Lower leg skin (tissue), 4 donors: ENCODE measurements at regions not wholly inside any gene's neighbourhood (a gene's known extent, or its start where the extent isn't known, plus 50 kb on each side); places are given as distances from the start of the nearest gene placed in this dataset.

ENCODE experiments used
- DNase-seq, 2 donors: peaks; one replicate each; pipeline ENCODE4 v3.0.0-alpha.2; 2019; ENCODE audit warnings: low spot score in 2 of 2
- H3K4me3 ChIP-seq: fragments of 200-600 bp; sonication (generic); 2 replicates; pipeline ENCODE4 v1.5.1; 2017; ENCODE audit warnings: mild to moderate bottlenecking, low read depth; ENCODE audit not compliant: poor library complexity, severe bottlenecking
- CTCF ChIP-seq, 3 donors: fragments of 450-650 bp; IDR thresholded peaks; one replicate each; pipeline ENCODE4 v1.5.1; 2016; ENCODE audit warnings: antibody characterized with exemption in 3 of 3, mild to moderate bottlenecking in 3 of 3, moderate library complexity in 2 of 3
- POLR2A ChIP-seq, 2 donors: fragments of 450-650 bp; IDR thresholded peaks; one replicate each; pipeline ENCODE4 v1.6.1; 2016 to 2017; ENCODE audit warnings: antibody characterized with exemption in 2 of 2, mild to moderate bottlenecking in 1 of 2, moderate library complexity in 1 of 2
- WGBS, 2 donors: methylation state at CpG; one replicate each; pipeline ENCODE4 v1.1.5; 2018; 5-methylcytosine and 5-hydroxymethylcytosine counted together
- intact Hi-C: fragments of 100-400 bp; cut with DNase I; formaldehyde crosslinking; loops from one replicate; pipeline ENCODE4 v1.15.0; 2023; ENCODE audit warnings: low total_unique reads

GRCh38 chr2:106296182-106296815 lies 102.2 kb upstream of the UXS1 start:
- WGBS, 2 donors, result 72 to 77% methylated on average over 8 of the region's 8 CpGs
- DNase-seq, result no peak
- intact Hi-C loops, result no loop called here
- H3K4me3 ChIP-seq, result no peak overlapping the region
- TF ChIP-seq POLR2A (IDR thresholded peaks at IDR 0.05), result no peak
- no peak for TF ChIP-seq CTCF (IDR thresholded peaks at IDR 0.05)

- WGBS, 2 donors, result 61 to 70% methylated on average over 1 of the region's 1 CpG
- H3K4me3 ChIP-seq, result no peak overlapping the region
- no peak for TF ChIP-seq POLR2A (IDR thresholded peaks at IDR 0.05)
- no peak for TF ChIP-seq CTCF (IDR thresholded peaks at IDR 0.05)
- intact Hi-C loops, result no loop called here
- no peak for DNase-seq
These were observed 100.1 kb upstream of the UXS1 start for GRCh38 chr2:106294182-106294581.

- WGBS, 2 donors, result 88 to 90% methylated on average over 2 of the region's 2 CpGs
- TF ChIP-seq POLR2A (IDR thresholded peaks at IDR 0.05), result no peak
- TF ChIP-seq CTCF (IDR thresholded peaks at IDR 0.05), result no peak
- intact Hi-C loops, result no loop called here
- no peak overlapping the region for H3K4me3 ChIP-seq
- no peak for DNase-seq
These were observed 99.2 kb upstream of the UXS1 start for GRCh38 chr2:106293271-106293783.

GRCh38 chr2:106292627-106293026 lies 98.5 kb upstream of the UXS1 start:
- intact Hi-C loops, result no loop called here
- DNase-seq, result no peak
- 87 to 88% methylated on average over 3 of the region's 3 CpGs for WGBS, 2 donors
- no peak for TF ChIP-seq CTCF (IDR thresholded peaks at IDR 0.05)
- TF ChIP-seq POLR2A (IDR thresholded peaks at IDR 0.05), result no peak
- H3K4me3 ChIP-seq, result no peak overlapping the region

- intact Hi-C loops, result no loop called here
- H3K4me3 ChIP-seq, result no peak overlapping the region
- TF ChIP-seq POLR2A (IDR thresholded peaks at IDR 0.05), result no peak
- no peak for TF ChIP-seq CTCF (IDR thresholded peaks at IDR 0.05)
- WGBS, 2 donors, result 88 to 90% methylated on average over 9 of the region's 9 CpGs
- DNase-seq, result no peak
These were observed 94.8 kb upstream of the UXS1 start for GRCh38 chr2:106288873-106289272.
